Activated CD4-positive, CD25-positive, alpha-beta regulatory T cell treated with anti-CD3 and anti-CD28 coated beads, Interleukin-2, amount 50 U/mL, for 72 hours (primary cell): ENCODE measurements at regions not wholly inside any gene's neighbourhood (a gene's known extent, or its start where the extent isn't known, plus 50 kb on each side); places are given as distances from the start of the nearest gene placed in this dataset.
"Not testable (repeated sequence)": the region's sequence is repeated elsewhere in the genome, so short reads cannot be mapped to it uniquely, and the experiment has no call there.

ENCODE experiments used
- DNase-seq: peaks from one replicate; pipeline ENCODE4 v3.0.0; 2021

GRCh38 chr14:105663818-105664596 lies 137.6 kb downstream of the TMEM121 start:
- not testable (repeated sequence) for DNase-seq

- DNase-seq = no peak
These were observed 138.3 kb downstream of the TMEM121 start for GRCh38 chr14:105664691-105665090.

DNA sequence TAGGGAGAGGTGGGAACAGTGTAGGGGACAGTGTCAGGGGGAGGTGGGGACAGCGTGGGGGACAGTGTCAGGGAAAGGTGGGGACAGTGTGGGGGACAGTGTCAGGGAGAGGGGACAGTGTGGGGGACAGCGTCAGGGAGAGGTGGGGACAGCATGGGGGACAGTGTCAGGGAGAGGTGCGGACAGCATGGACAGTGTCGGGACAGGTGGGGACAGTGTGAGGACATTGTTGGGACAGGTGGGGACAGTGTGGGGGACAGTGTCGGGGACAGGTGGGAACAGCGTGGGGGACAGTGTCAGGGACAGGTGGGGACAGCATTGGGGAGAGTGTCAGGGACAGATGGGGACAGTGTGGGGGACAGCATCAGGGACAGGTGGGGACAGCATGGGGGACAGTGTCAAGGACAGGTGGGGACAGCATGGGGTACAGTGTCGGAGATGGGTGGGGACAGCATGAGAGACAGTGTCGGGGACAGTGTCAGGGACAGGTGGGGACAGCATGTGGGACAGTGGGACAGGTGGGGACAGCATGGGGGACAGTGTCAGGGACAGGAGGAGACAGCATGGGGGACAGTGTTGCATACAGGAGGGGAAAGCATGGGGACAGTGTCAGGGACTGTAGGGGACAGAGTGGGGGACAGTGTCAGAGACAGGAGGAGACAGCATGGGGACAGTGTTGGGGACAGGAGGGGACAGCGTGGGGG lies 139.0 kb downstream of the TMEM121 start:
- DNase-seq = no peak

DNA sequence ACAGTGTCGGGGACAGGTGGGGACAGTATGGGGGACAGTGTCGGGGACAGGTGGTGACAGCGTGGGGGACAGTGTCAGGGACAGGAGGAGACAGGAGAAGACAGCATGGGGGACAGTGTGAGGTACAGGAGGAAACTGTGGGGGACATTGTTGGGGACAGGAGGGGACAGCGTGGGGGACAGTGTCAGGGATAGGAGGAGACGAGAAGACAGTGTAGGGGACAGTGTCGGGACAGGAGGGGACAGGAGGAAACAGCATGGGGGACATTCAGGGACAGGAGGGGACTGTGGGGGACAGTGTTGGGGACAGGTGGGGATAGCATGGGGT lies 139.5 kb downstream of the TMEM121 start:
- DNase-seq = no peak

GRCh38 chr14:105666420-105666819 lies 140.0 kb downstream of the TMEM121 start:
- DNase-seq = no peak

GRCh38 chr14:105666991-105667662 lies 140.7 kb downstream of the TMEM121 start:
- not testable (repeated sequence) for DNase-seq

DNA sequence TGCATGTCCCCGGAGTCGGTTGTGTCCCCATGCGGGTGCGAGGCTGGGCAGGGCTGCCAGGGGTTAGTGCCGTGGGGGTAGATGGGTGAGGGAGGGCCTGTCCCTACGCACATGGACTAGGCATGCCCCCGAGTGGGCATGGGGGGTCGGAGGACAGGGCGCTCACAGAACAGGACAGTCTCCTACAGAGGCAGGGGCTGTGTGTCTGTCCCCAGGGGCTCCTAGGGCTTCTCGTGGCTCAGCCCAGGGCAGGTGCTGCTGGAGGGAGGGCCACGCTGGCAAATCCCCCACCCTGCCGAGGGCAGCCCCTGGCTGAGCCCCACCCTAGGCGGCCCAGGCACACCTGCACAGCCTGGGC lies 141.3 kb downstream of the TMEM121 start:
- not testable (repeated sequence) for DNase-seq

- DNase-seq = not testable (repeated sequence)
These were observed 141.6 kb downstream of the TMEM121 start for GRCh38 chr14:105668021-105668420.

GRCh38 chr14:105668471-105669230 lies 142.3 kb downstream of the TMEM121 start:
- not testable (repeated sequence) for DNase-seq

- DNase-seq = not testable (repeated sequence)
These were observed 142.8 kb downstream of the TMEM121 start for GRCh38 chr14:105669231-105669610.

DNA sequence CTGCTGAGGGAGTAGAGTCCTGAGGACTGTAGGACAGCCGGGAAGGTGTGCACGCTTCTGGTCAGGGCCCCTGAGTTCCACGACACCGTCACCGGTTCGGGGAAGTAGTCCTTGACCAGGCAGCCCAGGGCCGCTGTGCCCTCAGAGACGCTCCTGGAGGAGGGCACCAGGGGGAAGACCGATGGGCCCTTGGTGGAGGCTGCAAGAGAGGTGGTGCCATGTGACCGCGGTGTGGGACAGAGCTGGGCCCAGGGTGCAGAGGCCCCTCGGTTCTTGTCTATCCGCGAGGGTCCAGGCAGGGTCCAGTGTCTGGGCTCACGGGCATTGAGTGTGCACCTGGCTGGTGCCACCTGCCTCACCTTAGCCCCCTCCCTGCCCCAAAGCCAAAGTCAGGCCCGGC lies 143.3 kb downstream of the TMEM121 start:
- not testable (repeated sequence) for DNase-seq

DNA sequence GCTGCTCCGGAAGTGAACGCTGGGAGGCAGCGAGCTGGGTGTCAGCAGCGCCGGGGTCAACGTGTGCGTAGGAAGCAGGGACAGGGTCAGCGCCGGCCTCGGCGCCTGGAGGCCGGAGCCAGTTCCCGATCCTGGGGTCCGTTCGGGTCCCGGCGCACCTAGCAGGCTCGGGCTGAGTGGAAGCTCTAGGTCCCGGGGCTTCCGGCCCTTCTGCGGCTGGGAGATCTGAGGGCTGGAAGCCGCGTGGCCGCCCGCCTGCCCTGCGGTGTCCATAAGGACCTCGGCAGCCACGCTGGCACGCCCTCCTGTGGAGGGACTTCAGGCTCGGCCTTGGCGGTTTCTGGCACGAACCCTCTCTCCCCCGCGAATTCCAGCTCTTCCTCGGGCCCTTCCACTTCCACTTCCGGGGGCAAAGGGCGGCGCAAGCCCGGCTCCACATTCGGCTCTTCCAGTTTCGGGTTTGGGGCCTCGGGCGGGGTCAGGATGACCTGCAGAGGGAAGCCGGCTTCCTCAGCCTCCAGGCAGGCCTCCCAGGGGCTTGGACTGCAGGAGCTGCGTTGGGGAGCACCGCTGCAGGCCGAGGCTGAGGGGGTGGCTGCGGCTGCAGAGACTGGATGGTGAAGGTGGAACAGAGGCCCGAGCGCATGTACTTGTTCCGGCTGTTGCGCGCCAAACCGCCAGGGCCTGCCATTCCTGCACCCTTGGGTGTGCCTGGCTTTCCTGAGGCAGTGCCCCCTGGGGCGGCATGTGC lies 146.2 kb downstream of the TMEM121 start:
- DNase-seq = not testable (repeated sequence)

DNA sequence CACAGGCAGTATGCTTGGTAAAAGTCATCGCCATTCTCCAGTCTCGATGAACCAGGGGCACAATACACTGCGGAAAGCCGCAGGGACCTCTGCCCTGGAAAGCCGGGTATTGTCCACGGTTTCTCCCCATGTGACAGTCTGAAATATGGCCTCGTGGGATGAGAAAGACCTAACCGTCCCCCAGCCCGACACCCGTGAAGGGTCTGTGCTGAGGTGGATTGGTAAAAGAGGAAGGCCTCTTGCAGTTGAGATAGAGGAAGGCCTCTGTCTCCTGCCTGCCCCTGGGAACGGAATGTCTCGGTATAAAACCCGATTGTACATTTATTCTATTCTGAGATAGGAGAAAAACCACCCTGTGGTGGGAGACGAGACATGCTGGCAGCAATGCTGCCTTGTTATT lies 149.1 kb downstream of the TMEM121 start:
- DNase-seq = not testable (repeated sequence)

- not testable (repeated sequence) for DNase-seq
These were observed 149.7 kb downstream of the TMEM121 start for GRCh38 chr14:105675905-105676670.

- not testable (repeated sequence) for DNase-seq
These were observed 151.7 kb downstream of the TMEM121 start for GRCh38 chr14:105678057-105678456.

- not testable (repeated sequence) for DNase-seq
These were observed 152.9 kb downstream of the TMEM121 start for GRCh38 chr14:105678996-105679958.

DNA sequence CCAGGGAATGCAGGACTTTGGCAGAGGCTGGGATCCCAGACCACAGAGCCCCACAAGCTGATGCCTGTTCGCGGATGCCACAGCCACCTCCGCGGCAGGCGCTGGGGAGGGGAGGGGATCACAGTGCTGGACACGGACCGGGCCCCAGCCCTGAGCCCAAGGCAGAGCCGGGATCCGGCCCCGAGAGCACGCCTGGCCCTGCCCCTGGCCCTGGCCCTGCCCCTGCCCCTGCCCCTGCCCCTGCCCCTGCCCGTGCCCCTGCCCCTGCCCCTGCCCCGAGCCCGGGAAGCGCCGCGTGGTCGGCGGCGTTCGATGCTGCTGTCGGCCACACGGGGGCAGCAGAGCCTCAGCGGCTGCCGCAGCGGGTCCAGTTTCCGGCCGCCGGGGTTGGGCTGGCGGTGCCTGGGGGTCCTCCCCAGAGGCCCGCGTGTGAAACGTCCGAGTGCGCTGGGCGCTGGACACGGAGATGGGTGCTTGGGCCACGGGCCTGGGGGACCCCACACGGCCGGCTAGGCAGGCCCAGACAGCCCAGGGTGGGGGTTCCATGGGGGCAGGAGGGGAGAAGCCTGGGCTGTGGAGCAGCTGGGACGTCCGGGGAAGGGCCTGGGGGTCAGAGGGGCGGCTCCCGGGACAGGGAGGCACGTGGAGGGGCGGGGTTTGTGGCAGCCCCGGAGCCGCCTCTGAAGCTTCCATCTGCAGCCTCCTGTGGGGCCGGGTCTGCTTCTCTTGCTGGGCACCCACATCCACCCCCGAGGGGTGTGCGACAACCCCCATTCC lies 153.8 kb downstream of the TMEM121 start:
- DNase-seq = peak; percentile 41

DNA sequence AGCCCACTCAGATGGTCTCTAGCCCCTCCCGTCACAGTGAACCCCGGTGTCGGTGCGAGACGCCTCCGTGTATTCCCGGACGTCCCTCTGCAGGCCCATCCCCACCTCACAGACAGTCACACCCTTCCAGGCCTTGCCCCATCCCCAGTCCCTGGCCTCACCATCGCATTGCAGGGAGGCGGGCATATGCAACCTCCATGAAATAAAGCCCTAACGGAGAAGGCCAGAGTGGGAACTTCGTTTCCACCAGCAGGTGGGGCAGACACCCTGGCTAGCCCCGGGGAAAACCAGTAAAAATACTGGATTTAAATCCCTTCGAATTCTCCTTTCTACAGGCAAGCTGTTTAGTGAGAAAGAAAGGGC lies 154.3 kb downstream of the TMEM121 start:
- not testable (repeated sequence) for DNase-seq

DNA sequence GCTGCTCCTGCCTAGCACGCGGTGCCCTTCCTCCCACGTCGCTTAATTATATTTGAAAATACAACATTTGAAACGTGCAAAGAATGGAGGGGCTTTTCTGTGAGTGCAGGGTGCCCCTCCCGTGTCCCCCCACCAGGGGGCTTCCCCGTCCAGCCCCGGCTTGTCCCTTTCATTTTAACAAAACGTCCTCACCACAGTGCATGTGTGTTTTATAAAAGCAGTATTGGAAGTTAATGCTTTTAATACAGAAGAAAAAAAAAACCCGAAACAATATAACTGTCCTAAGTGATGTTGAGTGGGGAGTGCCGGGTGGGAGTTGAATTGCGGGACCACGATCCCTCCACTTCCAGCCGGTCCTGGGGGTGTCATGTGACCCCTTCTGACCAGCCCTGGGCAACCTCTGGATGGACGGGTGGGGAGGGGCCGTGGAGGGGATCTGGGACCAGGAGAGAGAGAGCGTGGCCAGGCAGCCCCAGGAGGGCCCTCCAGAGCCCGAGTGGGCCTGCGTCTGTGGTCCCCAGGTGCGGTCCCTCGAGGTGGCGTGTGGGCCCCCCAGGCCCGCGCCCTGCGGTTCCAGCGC lies 155.3 kb downstream of the TMEM121 start:
- not testable (repeated sequence) for DNase-seq
